RWPE2 (cell line): ENCODE measurements at regions not wholly inside any gene's neighbourhood (a gene's known extent, or its start where the extent isn't known, plus 50 kb on each side); places are given as distances from the start of the nearest gene placed in this dataset.

Source experiments
- ATAC-seq: fragments of 200-7000 bp; cut with Tn5 transposase; 3 replicates; pipeline ENCODE4 v1.9.1; 2021; ENCODE audit warnings: low read depth
- DNase-seq: peaks from one replicate; pipeline ENCODE4 v3.0.0-alpha.2; 2020; ENCODE audit warnings: low spot score
- H3K27ac ChIP-seq: fragments of 450-650 bp; 2 replicates; pipeline ENCODE4 v1.5.1; 2017; ENCODE audit warnings: mild to moderate bottlenecking; ENCODE audit not compliant: poor library complexity, severe bottlenecking
- H3K27me3 ChIP-seq: fragments of 250-450 bp; sonication (Bioruptor Pico); 2 replicates; pipeline ENCODE4 v1.5.1; 2021; ENCODE audit warnings: mild to moderate bottlenecking, moderate library complexity; ENCODE audit not compliant: insufficient read depth, poor library complexity, severe bottlenecking
- H3K36me3 ChIP-seq: fragments of 250-450 bp; sonication (Bioruptor Pico); 2 replicates; pipeline ENCODE4 v1.5.1; 2020; ENCODE audit warnings: low read depth, mild to moderate bottlenecking, moderate library complexity
- H3K4me1 ChIP-seq: fragments of 250-450 bp; sonication (Bioruptor Pico); 2 replicates; pipeline ENCODE4 v1.5.1; 2021; ENCODE audit warnings: mild to moderate bottlenecking, moderate library complexity; ENCODE audit not compliant: insufficient read depth, poor library complexity, severe bottlenecking
- H3K4me3 ChIP-seq: fragments of 250-450 bp; sonication (Bioruptor Pico); 2 replicates; pipeline ENCODE4 v1.5.1; 2021; ENCODE audit warnings: mild to moderate bottlenecking, moderate library complexity; ENCODE audit not compliant: severe bottlenecking
- H3K9me3 ChIP-seq: fragments of 250-450 bp; sonication (Bioruptor Pico); 2 replicates; pipeline ENCODE4 v1.5.1; 2021; ENCODE audit warnings: mild to moderate bottlenecking, moderate library complexity; ENCODE audit not compliant: severe bottlenecking
- CTCF ChIP-seq: fragments of 450-650 bp; IDR thresholded peaks from one replicate; pipeline ENCODE4 v1.5.1; 2017; ENCODE audit warnings: mild to moderate bottlenecking, moderate library complexity; ENCODE audit not compliant: poor library complexity, severe bottlenecking

- no peak for ATAC-seq
- Histone ChIP-seq H3K9me3 (no peaks in the 10 kb centered on the region), H3K27ac (no peak overlapping the region), H3K27me3 (no peaks in the 10 kb centered on the region), H3K4me3 (no peak overlapping the region), H3K4me1 (no peaks in the 10 kb centered on the region), H3K36me3 (no peaks in the 10 kb centered on the region)
- TF ChIP-seq CTCF, result no peak
- no peak for DNase-seq
Measured at GRCh38 chr19:29320086-29320485, 107.1 kb upstream of the UQCRFS1 start.

GRCh38 chr19:29320618-29321017 lies 107.7 kb upstream of the UQCRFS1 start:
- no peak overlapping the region for H3K27ac ChIP-seq
- DNase-seq (no peak), ATAC-seq (no peak)
- no peaks in the 10 kb centered on the region for H3K4me1 ChIP-seq
- no peak for TF ChIP-seq CTCF
- H3K27me3 ChIP-seq, result no peaks in the 10 kb centered on the region
- no peaks in the 10 kb centered on the region for H3K36me3 ChIP-seq
- no peak overlapping the region for H3K4me3 ChIP-seq
- no peaks in the 10 kb centered on the region for H3K9me3 ChIP-seq

- H3K9me3 ChIP-seq, result no peaks in the 10 kb centered on the region
- H3K36me3 ChIP-seq, result no peaks in the 10 kb centered on the region
- DNase-seq, result no peak
- H3K27ac ChIP-seq, result no peak overlapping the region
- no peaks in the 10 kb centered on the region for H3K4me1 ChIP-seq
- ATAC-seq, result no peak
- no peaks in the 10 kb centered on the region for H3K27me3 ChIP-seq
- TF ChIP-seq CTCF, result no peak
- no peak overlapping the region for H3K4me3 ChIP-seq
Measured at GRCh38 chr19:29321116-29321515, 108.2 kb upstream of the UQCRFS1 start.

- H3K36me3 ChIP-seq, result no peaks in the 10 kb centered on the region
- H3K4me3 ChIP-seq, result no peak overlapping the region
- DNase-seq (no peak), ATAC-seq (no peak)
- H3K9me3 ChIP-seq, result no peaks in the 10 kb centered on the region
- no peaks in the 10 kb centered on the region for H3K4me1 ChIP-seq
- H3K27ac ChIP-seq, result no peak overlapping the region
- H3K27me3 ChIP-seq, result no peaks in the 10 kb centered on the region
- TF ChIP-seq CTCF, result no peak
Measured at GRCh38 chr19:29323021-29323430, 110.1 kb upstream of the UQCRFS1 start.

- H3K27ac ChIP-seq, result no peak overlapping the region
- H3K4me3 ChIP-seq, result no peak overlapping the region
- no peak for ATAC-seq
- H3K9me3 ChIP-seq, result no peaks in the 10 kb centered on the region
- DNase-seq, result no peak
- no peak for TF ChIP-seq CTCF
- H3K4me1 ChIP-seq, result no peaks in the 10 kb centered on the region
- H3K36me3 ChIP-seq, result no peaks in the 10 kb centered on the region
- no peaks in the 10 kb centered on the region for H3K27me3 ChIP-seq
Measured at GRCh38 chr19:29323440-29324290, 110.7 kb upstream of the UQCRFS1 start.
